ENCODE measurements at regions not wholly inside any gene's neighbourhood (a gene's known extent, or its start where the extent isn't known, plus 50 kb on each side); places are given as distances from the start of the nearest gene placed in this dataset.

- Mint-ChIP-seq H3K36me3 (ENCODE audit: insufficient read depth, unreplicated experiment) (no peaks in the 10 kb centered on the region), H3K4me1 (ENCODE audit: insufficient read depth, unreplicated experiment) (no peaks in the 10 kb centered on the region), H3K9me3 (ENCODE audit: unreplicated experiment) (no peaks in the 10 kb centered on the region), H3K27ac (ENCODE audit: low read depth, unreplicated experiment) (no peak overlapping the region), H3K4me3 (ENCODE audit: unreplicated experiment) (no peak overlapping the region), H3K27me3 (ENCODE audit: insufficient read depth, unreplicated experiment) (no peaks in the 10 kb centered on the region)
- ChIA-PET CTCF (interaction anchor here (0.7 to 1.3 kb wide), 3 partner anchors 13 to 518 kb away, joined by 3 to 5 read pairs (median 3); no protein-coding TSS in a partner anchor), POLR2A (no interaction called here)
- no TSS peak for BruUV-seq (replicated peaks)
- no peak for TF ChIP-seq CTCF (IDR thresholded peaks at IDR 0.05; ENCODE audit: unreplicated experiment)
- DNase-seq (ENCODE audit: unreplicated experiment), result no peak
- intact Hi-C loops (cut with micrococcal nuclease), result no loop called here
These were observed 120.3 kb upstream of the PLEKHG7 start for GRCh38 chr12:92582475-92582874.

- Mint-ChIP-seq H3K9me3 (ENCODE audit: unreplicated experiment) (no peaks in the 10 kb centered on the region), H3K4me1 (ENCODE audit: insufficient read depth, unreplicated experiment) (no peaks in the 10 kb centered on the region), H3K4me3 (ENCODE audit: unreplicated experiment) (no peak overlapping the region), H3K27ac (ENCODE audit: low read depth, unreplicated experiment) (no peak overlapping the region), H3K36me3 (ENCODE audit: insufficient read depth, unreplicated experiment) (no peaks in the 10 kb centered on the region), H3K27me3 (ENCODE audit: insufficient read depth, unreplicated experiment) (no peaks in the 10 kb centered on the region)
- no peak for TF ChIP-seq CTCF (IDR thresholded peaks at IDR 0.05; ENCODE audit: unreplicated experiment)
- DNase-seq (ENCODE audit: unreplicated experiment), result no peak
- intact Hi-C loops (cut with micrococcal nuclease), result no loop called here
- ChIA-PET CTCF (interaction anchor here (1.1 to 1.3 kb wide), 2 partner anchors 12 to 27 kb away, joined by 3 read pairs; no protein-coding TSS in a partner anchor), POLR2A (no interaction called here)
- no TSS peak for BruUV-seq (replicated peaks)
These were observed 121.2 kb upstream of the PLEKHG7 start for GRCh38 chr12:92581604-92582003.

GRCh38 chr12:92574911-92575570, 127.7 kb upstream of the PLEKHG7 start:
- intact Hi-C loops (cut with micrococcal nuclease), result loop anchor here (1.0 to 5.0 kb wide), 4 partner anchors 33 to 568 kb away; no protein-coding TSS in a partner anchor
- Mint-ChIP-seq H3K9me3 (ENCODE audit: unreplicated experiment) (peaks cover 7% of the 10 kb centered on the region), H3K27me3 (ENCODE audit: insufficient read depth, unreplicated experiment) (no peaks in the 10 kb centered on the region), H3K4me3 (ENCODE audit: unreplicated experiment) (no peak overlapping the region), H3K36me3 (ENCODE audit: insufficient read depth, unreplicated experiment) (peaks cover 5% of the 10 kb centered on the region), H3K27ac (ENCODE audit: low read depth, unreplicated experiment) (no peak overlapping the region), H3K4me1 (ENCODE audit: insufficient read depth, unreplicated experiment) (no peaks in the 10 kb centered on the region)
- BruUV-seq (replicated peaks), result no TSS peak
- CTCF ChIA-PET, result interaction anchor here (0.5 to 8.2 kb wide), 10 partner anchors 12 to 957 kb away, joined by 3 to 62 read pairs (median 3); no protein-coding TSS in a partner anchor
- no peak for DNase-seq (ENCODE audit: unreplicated experiment)
- POLR2A ChIA-PET, result interaction anchor here (0.7 to 7.7 kb wide), 3 partner anchors 35 to 431 kb away, joined by 3 to 124 read pairs (median 5); partner anchors contain the start of gene BTG1
- no peak for TF ChIP-seq CTCF (IDR thresholded peaks at IDR 0.05; ENCODE audit: unreplicated experiment)

- H3K27me3 Mint-ChIP-seq (ENCODE audit: insufficient read depth, unreplicated experiment), result no peaks in the 10 kb centered on the region
- no TSS peak for BruUV-seq (replicated peaks)
- TF ChIP-seq CTCF (IDR thresholded peaks at IDR 0.05; ENCODE audit: unreplicated experiment), result peak; percentile 28
- H3K4me3 Mint-ChIP-seq (ENCODE audit: unreplicated experiment), result no peak overlapping the region
- H3K9me3 Mint-ChIP-seq (ENCODE audit: unreplicated experiment), result peaks cover 7% of the 10 kb centered on the region
- no peaks in the 10 kb centered on the region for H3K4me1 Mint-ChIP-seq (ENCODE audit: insufficient read depth, unreplicated experiment)
- peak overlapping the region; percentile 2 for H3K27ac Mint-ChIP-seq (ENCODE audit: low read depth, unreplicated experiment)
- POLR2A ChIA-PET, result interaction anchor here (0.6 to 7.7 kb wide), 4 partner anchors 24 to 1192 kb away, joined by 3 to 124 read pairs (median 4); partner anchors contain the start of gene BTG1
- peak; percentile 56 for DNase-seq (ENCODE audit: unreplicated experiment)
- intact Hi-C loops (cut with micrococcal nuclease), result loop anchor here (1.0 to 5.0 kb wide), 4 partner anchors 34 to 567 kb away; no protein-coding TSS in a partner anchor
- CTCF ChIA-PET, result interaction anchor here (0.5 to 8.2 kb wide), 12 partner anchors 14 to 1208 kb away, joined by 3 to 62 read pairs (median 4); no protein-coding TSS in a partner anchor
- peaks cover 5% of the 10 kb centered on the region for H3K36me3 Mint-ChIP-seq (ENCODE audit: insufficient read depth, unreplicated experiment)
These were observed 128.6 kb upstream of the PLEKHG7 start for GRCh38 chr12:92574051-92574783.

Data from MCF 10A (cell line).